Amygdala (tissue), 56 donors: ENCODE measurements at regions not wholly inside any gene's neighbourhood (a gene's known extent, or its start where the extent isn't known, plus 50 kb on each side); places are given as distances from the start of the nearest gene placed in this dataset.
"Not testable (repeated sequence)": the region's sequence is repeated elsewhere in the genome, so short reads cannot be mapped to it uniquely, and the experiment has no call there.

Source experiments
- DNase-seq, 56 donors: peaks; one replicate each; lab custom pipeline; 2025; lab: John Stamatoyannopoulos, UW

GRCh38 chr15:85196697-85197096 is 183.7 kb upstream of the AKAP13 start:
- not testable (repeated sequence) for DNase-seq

DNA sequence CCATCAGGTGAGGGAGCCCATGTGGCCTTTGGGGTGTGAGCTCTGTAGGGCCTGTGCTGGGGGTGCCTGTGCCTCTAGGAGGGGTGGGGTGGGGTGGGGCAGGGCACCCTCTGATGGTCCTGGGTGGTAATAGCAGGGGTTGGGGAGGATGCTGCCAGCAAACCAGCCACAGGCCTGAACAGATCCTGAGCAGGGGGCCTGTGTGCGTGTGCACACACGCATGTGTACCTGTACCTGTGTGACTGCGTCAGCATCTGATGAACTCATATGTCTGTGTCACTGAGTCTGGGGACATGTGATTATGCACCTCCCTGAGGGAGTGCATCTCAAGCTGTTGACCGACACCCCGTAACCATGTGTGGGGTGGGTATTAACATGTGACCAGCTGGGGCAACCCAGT is 182.8 kb upstream of the AKAP13 start:
- DNase-seq, result not testable (repeated sequence)

- not testable (repeated sequence) for DNase-seq
Measured at GRCh38 chr15:85198432-85198831, 182.0 kb upstream of the AKAP13 start.

DNA sequence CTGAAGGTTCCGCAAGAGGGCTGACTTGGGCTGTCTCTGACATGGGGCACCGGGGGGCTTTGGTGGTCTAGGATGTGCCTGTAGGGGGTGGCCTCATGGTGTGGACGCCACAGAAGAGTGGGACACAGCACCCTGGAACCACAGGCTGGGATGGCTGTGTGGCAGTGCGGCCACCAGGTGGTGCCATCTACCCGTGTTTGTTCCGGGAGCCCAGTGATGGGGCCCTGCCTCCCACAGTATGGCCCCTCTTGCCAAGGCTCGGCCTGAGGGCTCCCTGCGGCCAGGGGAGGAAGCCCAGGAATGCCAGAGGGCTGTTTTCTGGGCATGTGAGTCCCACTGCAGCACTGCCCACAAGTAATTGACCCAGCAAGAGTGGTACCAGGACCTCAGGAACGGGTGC is 180.2 kb upstream of the AKAP13 start:
- DNase-seq, result not testable (repeated sequence)

DNA sequence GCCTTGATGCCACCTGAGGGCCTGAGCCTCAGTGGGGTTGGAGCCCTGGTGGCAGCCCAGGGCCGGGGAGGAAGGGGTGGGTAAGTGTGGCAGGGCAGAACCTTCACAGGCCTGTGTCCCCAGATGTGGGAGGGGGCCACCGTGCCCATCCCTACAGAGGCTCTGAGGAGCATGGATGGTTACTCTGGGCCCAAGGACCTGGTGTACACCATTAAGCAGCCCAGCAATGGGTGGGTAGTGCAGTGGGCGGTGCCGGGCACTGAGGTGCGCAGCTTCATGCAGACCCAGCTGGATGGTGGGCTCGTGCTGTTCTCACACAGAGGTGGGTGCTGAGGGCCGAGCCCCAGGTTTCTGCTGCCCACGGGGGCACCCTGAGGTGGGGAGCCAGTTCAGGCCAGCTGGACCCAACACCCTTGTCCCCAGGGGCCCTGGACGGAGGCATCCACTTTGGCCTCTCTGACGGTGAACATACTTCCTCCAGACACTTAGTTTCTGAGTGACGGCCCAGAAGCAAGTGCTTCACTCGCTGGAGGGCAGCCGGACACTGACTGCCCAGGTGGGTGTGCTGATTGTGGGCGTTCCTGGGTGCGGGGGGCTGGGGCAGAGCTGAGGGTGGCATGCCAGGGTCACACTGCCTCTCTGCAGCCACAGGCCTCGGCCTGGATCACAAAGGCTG is 179.1 kb upstream of the AKAP13 start:
- not testable (repeated sequence) for DNase-seq

DNA sequence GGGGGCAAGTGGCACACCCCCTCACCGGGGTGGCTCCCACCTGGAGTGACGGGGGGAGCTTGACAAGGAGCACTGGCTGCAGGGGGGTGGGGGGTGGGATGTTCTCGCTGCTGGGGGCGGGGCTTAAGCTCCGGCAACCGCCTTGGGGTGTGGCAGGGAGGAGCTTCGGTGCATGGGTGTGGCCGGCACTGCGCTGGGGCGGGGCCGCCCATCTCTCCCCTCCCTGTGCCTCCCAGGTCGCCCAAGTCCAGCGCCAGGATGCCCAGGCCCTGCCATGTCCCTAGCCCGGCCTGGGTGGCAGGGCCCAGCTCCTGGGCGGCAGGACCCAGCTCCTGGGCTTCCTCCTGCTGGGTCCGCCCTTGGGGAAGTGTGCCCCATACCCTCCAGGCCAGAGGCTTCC is 175.9 kb upstream of the AKAP13 start:
- not testable (repeated sequence) for DNase-seq

DNA sequence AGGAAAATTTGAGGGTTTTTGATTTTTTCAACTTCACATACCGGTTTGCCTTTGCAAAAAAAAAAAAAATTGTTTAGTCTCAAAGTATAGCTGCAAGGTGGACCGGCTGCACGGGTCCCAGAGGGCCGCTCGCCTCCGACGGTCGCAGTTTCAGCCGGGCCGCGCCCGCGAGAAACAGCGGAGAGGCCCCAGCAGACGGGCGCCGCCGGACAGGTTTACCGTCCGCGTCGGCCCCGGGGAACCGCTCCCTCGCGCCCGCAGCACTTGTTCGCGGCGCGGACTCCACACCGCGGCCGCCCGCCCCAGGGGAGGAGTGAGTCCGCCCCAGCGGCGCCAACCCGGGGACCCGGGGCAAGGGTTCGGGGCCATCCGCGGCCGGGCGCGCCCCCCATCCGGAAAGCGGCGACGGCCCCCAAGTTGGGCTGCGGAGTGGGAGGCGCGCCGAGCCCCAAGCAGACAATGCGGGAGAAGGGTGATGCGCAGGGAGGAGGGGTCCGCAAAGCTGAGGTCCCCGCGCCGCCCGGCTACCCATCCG is 146.5 kb upstream of the AKAP13 start:
- not testable (repeated sequence) for DNase-seq

DNA sequence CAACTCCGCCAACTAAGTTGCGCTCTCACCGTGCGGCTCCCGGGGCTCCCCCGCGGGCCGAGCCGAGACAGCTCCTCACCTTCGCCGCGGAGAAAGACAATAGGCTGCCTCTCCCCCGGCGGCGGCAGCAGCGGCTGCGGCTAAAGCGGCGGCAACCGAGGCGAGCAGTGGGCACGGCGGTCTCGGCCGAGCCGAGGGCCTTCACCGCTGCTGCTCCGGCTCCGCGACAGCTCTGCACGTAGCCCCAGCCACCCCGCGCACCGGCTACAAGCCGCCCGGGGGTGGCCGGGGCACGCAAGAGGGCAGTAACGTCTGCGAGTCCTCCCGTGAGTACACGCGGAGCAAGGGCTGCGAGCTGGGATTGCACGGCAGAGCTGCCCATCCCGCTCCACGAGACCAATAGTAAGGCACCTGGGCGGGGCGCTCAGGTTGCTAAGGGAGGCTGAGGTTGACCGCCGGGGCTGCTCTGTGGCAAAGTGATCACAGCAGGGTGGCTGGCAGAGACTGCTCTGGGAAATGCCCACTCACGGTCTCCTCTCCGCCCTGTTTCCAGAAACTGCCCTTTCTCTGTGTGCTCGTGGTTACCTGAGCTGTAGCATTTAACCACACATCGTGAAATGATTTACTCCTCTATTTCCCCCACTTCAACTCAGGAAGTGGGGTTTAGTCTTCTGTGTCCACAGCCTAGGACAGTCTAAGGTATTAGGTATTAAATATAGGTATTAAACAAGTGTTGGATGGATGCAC is 145.8 kb upstream of the AKAP13 start:
- DNase-seq, result not testable (repeated sequence)

- not testable (repeated sequence) for DNase-seq
Measured at GRCh38 chr15:85244056-85244455, 136.3 kb upstream of the AKAP13 start.

- not testable (repeated sequence) for DNase-seq
Measured at GRCh38 chr15:85250938-85251542, 129.4 kb upstream of the AKAP13 start.

- DNase-seq, result not testable (repeated sequence)
Measured at GRCh38 chr15:85253196-85253915, 127.0 kb upstream of the AKAP13 start.

- DNase-seq, result not testable (repeated sequence)
Measured at GRCh38 chr15:85254961-85255360, 125.4 kb upstream of the AKAP13 start.

- DNase-seq, result not testable (repeated sequence)
Measured at GRCh38 chr15:85255502-85255901, 124.9 kb upstream of the AKAP13 start.

- peak in 1 of 56 donors; percentile 1 for DNase-seq
Measured at GRCh38 chr15:85256009-85256997, 124.1 kb upstream of the AKAP13 start.

GRCh38 chr15:85258062-85258445 is 122.3 kb upstream of the AKAP13 start:
- not testable (repeated sequence) for DNase-seq

DNA sequence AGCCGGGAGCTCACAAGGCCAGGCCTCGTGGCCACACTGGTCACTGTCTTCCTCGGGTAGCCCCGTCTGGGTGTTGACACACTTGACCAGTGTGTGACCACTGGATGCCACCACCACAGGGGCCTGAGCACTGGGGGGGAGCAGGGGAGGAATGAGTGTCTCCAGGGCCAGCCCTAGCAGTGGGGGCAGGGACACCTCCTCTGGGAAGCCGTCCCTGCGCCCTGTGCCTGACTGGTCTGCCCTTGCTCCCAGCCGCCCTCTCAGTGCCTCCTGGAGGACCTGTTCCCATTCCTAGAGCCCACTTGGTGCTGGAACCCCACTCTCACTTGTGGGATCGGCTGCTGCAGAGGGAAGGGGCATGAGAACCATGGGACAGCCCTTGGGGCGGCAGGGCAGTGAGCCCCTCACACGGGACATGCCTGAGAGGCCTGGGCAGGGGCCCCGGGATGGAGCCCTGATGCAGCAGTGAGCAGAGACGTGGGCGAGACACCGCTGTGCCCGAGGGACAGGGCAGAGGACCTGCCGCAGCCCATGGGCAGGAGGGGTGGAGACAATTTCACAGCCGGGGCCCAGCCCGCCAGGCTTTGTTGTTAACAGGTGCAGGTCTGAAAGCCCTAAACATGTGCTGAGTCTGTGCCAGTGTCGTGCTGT is 121.7 kb upstream of the AKAP13 start:
- DNase-seq, result not testable (repeated sequence)

DNA sequence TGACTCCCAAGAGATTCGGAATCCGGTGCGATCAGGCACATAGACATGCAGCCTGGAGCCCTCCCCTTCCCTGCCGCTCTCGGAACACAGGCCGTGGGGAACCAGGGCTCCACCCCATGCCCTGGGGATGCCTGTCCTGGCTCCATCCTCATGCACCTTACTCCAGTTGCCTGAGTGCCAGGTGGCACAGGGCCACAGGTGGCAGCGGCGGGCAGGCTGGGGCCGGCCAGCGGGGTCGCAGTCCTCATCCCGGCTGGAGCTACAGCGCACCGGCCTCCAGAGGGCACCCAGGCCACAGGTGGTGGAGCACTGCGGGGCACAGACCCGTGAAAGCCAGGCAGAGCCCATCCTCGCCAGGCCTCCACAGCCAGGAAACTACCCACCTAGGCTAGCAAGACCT is 119.9 kb upstream of the AKAP13 start:
- DNase-seq, result not testable (repeated sequence)

DNA sequence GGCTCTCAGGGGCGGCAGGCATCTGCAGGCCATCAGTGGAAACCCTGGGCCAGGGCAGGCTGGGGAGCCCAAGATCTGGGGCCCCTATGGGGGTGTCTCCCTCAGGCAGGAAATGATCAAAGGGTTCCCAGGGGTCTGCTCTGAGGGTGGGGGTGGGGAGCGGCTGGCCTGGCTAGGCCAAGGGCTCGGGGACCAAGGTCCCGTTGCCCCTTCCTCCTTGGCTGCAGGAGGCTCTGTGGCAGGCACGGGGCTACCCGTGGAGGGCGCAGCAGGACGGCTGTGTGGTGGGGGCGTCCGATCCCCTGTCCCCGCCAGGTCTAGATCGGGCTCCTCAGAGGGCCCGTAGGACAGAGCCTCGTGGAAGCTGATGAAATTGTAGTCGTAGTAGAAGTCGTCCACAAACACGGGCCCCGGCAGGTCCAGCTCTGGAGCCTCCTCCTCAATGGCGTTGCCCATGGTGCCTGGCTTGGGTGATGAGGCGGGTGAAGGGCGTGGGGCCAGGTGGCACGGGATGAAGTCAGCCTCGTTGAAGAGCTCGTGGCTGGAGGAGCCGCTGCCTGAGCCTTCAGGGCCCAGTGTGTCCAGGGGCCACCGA is 117.8 kb upstream of the AKAP13 start:
- not testable (repeated sequence) for DNase-seq
